GM12801 (cell line): ENCODE measurements at regions not wholly inside any gene's neighbourhood (a gene's known extent, or its start where the extent isn't known, plus 50 kb on each side); places are given as distances from the start of the nearest gene placed in this dataset.

Source experiments
- CTCF ChIP-seq: IDR thresholded peaks from one replicate; pipeline ENCODE4 v1.5.1; 2011; ENCODE audit warnings: control low read depth; ENCODE audit not compliant: insufficient read length; ENCODE audit errors: extremely low read depth

- TF ChIP-seq CTCF, result no peak
Observed at GRCh38 chr1:5690291-5690690, 301.9 kb downstream of the NPHP4 start.

- no peak for TF ChIP-seq CTCF
Observed at GRCh38 chr1:5688081-5689077, 303.8 kb downstream of the NPHP4 start.

GRCh38 chr1:5686925-5687706 lies 305.1 kb downstream of the NPHP4 start:
- TF ChIP-seq CTCF, result no peak

GRCh38 chr1:5686195-5686594 lies 306.0 kb downstream of the NPHP4 start:
- no peak for TF ChIP-seq CTCF

- TF ChIP-seq CTCF, result no peak
Observed at GRCh38 chr1:5685446-5686040, 306.7 kb downstream of the NPHP4 start.

- no peak for TF ChIP-seq CTCF
Observed at GRCh38 chr1:5684791-5685190, 307.4 kb downstream of the NPHP4 start.

GRCh38 chr1:5683446-5683845 lies 308.8 kb downstream of the NPHP4 start:
- no peak for TF ChIP-seq CTCF
